ENCODE measurements at regions not wholly inside any gene's neighbourhood (a gene's known extent, or its start where the extent isn't known, plus 50 kb on each side); places are given as distances from the start of the nearest gene placed in this dataset.

DNA sequence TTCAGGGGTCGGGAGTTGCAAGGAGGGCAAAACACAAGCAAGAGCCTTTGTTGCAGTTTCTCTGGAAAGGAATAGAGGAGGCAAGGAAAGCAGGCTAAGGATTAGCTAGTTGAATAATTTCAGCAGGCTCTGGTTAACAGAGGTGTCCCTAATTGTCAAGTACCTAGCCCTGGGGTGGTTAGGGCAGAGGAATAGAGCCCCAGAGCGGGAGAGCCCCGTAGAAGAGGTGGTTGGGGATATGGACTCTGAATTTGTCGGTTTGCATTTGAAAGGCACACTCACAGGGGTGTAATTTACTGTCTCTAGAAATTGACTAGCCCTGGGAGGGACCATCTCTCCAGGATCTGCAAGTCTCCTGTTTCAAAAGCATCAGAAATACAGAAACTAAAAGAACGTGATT is 1030.2 kb downstream of the TMEM182 start:
- TF ChIP-seq, protein P1, sequence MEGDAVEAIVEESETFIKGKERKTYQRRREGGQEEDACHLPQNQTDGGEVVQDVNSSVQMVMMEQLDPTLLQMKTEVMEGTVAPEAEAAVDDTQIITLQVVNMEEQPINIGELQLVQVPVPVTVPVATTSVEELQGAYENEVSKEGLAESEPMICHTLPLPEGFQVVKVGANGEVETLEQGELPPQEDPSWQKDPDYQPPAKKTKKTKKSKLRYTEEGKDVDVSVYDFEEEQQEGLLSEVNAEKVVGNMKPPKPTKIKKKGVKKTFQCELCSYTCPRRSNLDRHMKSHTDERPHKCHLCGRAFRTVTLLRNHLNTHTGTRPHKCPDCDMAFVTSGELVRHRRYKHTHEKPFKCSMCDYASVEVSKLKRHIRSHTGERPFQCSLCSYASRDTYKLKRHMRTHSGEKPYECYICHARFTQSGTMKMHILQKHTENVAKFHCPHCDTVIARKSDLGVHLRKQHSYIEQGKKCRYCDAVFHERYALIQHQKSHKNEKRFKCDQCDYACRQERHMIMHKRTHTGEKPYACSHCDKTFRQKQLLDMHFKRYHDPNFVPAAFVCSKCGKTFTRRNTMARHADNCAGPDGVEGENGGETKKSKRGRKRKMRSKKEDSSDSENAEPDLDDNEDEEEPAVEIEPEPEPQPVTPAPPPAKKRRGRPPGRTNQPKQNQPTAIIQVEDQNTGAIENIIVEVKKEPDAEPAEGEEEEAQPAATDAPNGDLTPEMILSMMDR (IDR thresholded peaks at IDR 0.05) = no peak
- no peak for TF ChIP-seq POLR2A (IDR thresholded peaks at IDR 0.05)
